Mesothelial cell of epicardium (in vitro differentiated cells): ENCODE measurements at regions not wholly inside any gene's neighbourhood (a gene's known extent, or its start where the extent isn't known, plus 50 kb on each side); places are given as distances from the start of the nearest gene placed in this dataset.

Experiments
- DNase-seq, 2 experiments: peaks; one replicate each; pipeline ENCODE4 v3.0.0; 2021; ENCODE audit warnings: low spot score in 2 of 2; ENCODE audit not compliant: unreplicated experiment in 2 of 2
- H3K27ac Mint-ChIP-seq: 2 replicates; pipeline ENCODE4 v1.8.0; 2021; ENCODE audit warnings: mixed read lengths
- H3K27me3 Mint-ChIP-seq: 2 replicates; pipeline ENCODE4 v1.8.0; 2021; ENCODE audit warnings: low read depth, mixed read lengths
- H3K36me3 Mint-ChIP-seq: 2 replicates; pipeline ENCODE4 v1.8.0; 2021; ENCODE audit warnings: mixed read lengths
- H3K4me1 Mint-ChIP-seq: 2 replicates; pipeline ENCODE4 v1.8.0; 2021; ENCODE audit warnings: mixed read lengths
- H3K4me3 Mint-ChIP-seq: 2 replicates; pipeline ENCODE4 v1.8.0; 2021; ENCODE audit warnings: mild to moderate bottlenecking, moderate library complexity, mixed read lengths
- H3K9me3 Mint-ChIP-seq: 2 replicates; pipeline ENCODE4 v1.8.0; 2021; ENCODE audit warnings: mixed read lengths
- CTCF ChIP-seq: fragments of 200-600 bp; sonication (generic); IDR thresholded peaks from one replicate; pipeline ENCODE4 v1.5.0; 2021; ENCODE audit warnings: antibody characterized with exemption; ENCODE audit not compliant: unreplicated experiment

- Mint-ChIP-seq H3K27ac (no peak overlapping the region), H3K9me3 (peaks cover 4% of the 10 kb centered on the region), H3K27me3 (no peaks in the 10 kb centered on the region), H3K4me1 (no peaks in the 10 kb centered on the region), H3K4me3 (no peak overlapping the region), H3K36me3 (no peaks in the 10 kb centered on the region)
- no peak for TF ChIP-seq CTCF
- no peak for DNase-seq
Measured at GRCh38 chr4:13782231-13782630, 154.7 kb upstream of the BOD1L1 start.

GRCh38 chr4:13783800-13784411 is 156.4 kb upstream of the BOD1L1 start:
- Mint-ChIP-seq H3K27me3 (no peaks in the 10 kb centered on the region), H3K4me1 (no peaks in the 10 kb centered on the region), H3K36me3 (no peaks in the 10 kb centered on the region), H3K9me3 (peaks cover 3% of the 10 kb centered on the region), H3K27ac (no peak overlapping the region), H3K4me3 (no peak overlapping the region)
- DNase-seq: no peak
- no peak for TF ChIP-seq CTCF

- no peak overlapping the region for H3K4me3 Mint-ChIP-seq
- no peaks in the 10 kb centered on the region for H3K27me3 Mint-ChIP-seq
- H3K36me3 Mint-ChIP-seq: no peaks in the 10 kb centered on the region
- H3K4me1 Mint-ChIP-seq: no peaks in the 10 kb centered on the region
- DNase-seq: no peak
- no peak overlapping the region for H3K27ac Mint-ChIP-seq
- no peak for TF ChIP-seq CTCF
- peaks cover 12% of the 10 kb centered on the region for H3K9me3 Mint-ChIP-seq
Measured at GRCh38 chr4:13793020-13793710, 165.6 kb upstream of the BOD1L1 start.

GRCh38 chr4:13794819-13795565 is 167.5 kb upstream of the BOD1L1 start:
- Mint-ChIP-seq H3K27ac (no peak overlapping the region), H3K4me1 (no peaks in the 10 kb centered on the region), H3K9me3 (peaks cover 18% of the 10 kb centered on the region), H3K27me3 (no peaks in the 10 kb centered on the region), H3K4me3 (no peak overlapping the region), H3K36me3 (no peaks in the 10 kb centered on the region)
- TF ChIP-seq CTCF: no peak
- no peak for DNase-seq

- no peak overlapping the region for H3K4me3 Mint-ChIP-seq
- peaks cover 22% of the 10 kb centered on the region for H3K9me3 Mint-ChIP-seq
- no peak for DNase-seq
- no peaks in the 10 kb centered on the region for H3K27me3 Mint-ChIP-seq
- no peaks in the 10 kb centered on the region for H3K36me3 Mint-ChIP-seq
- no peak for TF ChIP-seq CTCF
- H3K4me1 Mint-ChIP-seq: no peaks in the 10 kb centered on the region
- no peak overlapping the region for H3K27ac Mint-ChIP-seq
Measured at GRCh38 chr4:13797061-13797460, 169.5 kb upstream of the BOD1L1 start.
